ENCODE measurements at regions not wholly inside any gene's neighbourhood (a gene's known extent, or its start where the extent isn't known, plus 50 kb on each side); places are given as distances from the start of the nearest gene placed in this dataset.
"Not testable (repeated sequence)": the region's sequence is repeated elsewhere in the genome, so short reads cannot be mapped to it uniquely, and the experiment has no call there.

- no peaks in the 10 kb centered on the region for H3K36me3 ChIP-seq (ENCODE audit: control insufficient read depth, insufficient read depth, low read length)
- DNase-seq: no peak
- H3K9me3 ChIP-seq (ENCODE audit: control insufficient read depth, low read depth, low read length): no peaks in the 10 kb centered on the region
- no peak overlapping the region for H3K4me3 ChIP-seq (ENCODE audit: low read length)
- H3K4me1 ChIP-seq (ENCODE audit: control insufficient read depth, insufficient read depth, low read length): no peaks in the 10 kb centered on the region
- H3K27ac ChIP-seq (ENCODE audit: low read length): no peak overlapping the region
- H3K27me3 ChIP-seq (ENCODE audit: control insufficient read depth, insufficient read depth, low read length): no peaks in the 10 kb centered on the region
These were observed 97.6 kb upstream of the ANXA1 start for GRCh38 chr9:73054091-73054490.

DNA sequence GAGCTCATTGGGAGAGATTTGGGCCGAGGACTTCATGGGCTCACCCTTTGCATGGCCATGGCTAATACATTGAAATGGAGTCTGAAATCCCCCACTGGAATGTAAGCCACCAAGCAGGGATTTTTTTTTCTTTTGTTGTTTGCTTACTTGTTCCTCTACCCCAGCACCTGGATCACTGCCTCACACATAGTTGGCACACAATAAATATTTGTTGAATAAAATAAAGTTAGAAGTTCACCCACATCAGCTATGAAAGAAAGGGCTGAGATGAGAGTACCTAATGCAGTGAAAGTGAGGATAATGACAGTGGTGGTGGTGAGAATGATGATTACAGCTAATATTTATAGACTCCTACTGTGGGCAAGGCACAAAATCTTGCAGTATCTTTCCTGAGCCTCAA lies 98.1 kb upstream of the ANXA1 start:
- no peak for DNase-seq
- no peak overlapping the region for H3K4me3 ChIP-seq (ENCODE audit: low read length)
- 100% methylated on average over 1 of the region's 1 CpG for WGBS (ENCODE audit: insufficient coverage, low lambda C conversion rate)
- no peak overlapping the region for H3K27ac ChIP-seq (ENCODE audit: low read length)
- no peaks in the 10 kb centered on the region for H3K27me3 ChIP-seq (ENCODE audit: control insufficient read depth, insufficient read depth, low read length)
- no peaks in the 10 kb centered on the region for H3K4me1 ChIP-seq (ENCODE audit: control insufficient read depth, insufficient read depth, low read length)
- no peaks in the 10 kb centered on the region for H3K36me3 ChIP-seq (ENCODE audit: control insufficient read depth, insufficient read depth, low read length)
- H3K9me3 ChIP-seq (ENCODE audit: control insufficient read depth, low read depth, low read length): no peaks in the 10 kb centered on the region

DNA sequence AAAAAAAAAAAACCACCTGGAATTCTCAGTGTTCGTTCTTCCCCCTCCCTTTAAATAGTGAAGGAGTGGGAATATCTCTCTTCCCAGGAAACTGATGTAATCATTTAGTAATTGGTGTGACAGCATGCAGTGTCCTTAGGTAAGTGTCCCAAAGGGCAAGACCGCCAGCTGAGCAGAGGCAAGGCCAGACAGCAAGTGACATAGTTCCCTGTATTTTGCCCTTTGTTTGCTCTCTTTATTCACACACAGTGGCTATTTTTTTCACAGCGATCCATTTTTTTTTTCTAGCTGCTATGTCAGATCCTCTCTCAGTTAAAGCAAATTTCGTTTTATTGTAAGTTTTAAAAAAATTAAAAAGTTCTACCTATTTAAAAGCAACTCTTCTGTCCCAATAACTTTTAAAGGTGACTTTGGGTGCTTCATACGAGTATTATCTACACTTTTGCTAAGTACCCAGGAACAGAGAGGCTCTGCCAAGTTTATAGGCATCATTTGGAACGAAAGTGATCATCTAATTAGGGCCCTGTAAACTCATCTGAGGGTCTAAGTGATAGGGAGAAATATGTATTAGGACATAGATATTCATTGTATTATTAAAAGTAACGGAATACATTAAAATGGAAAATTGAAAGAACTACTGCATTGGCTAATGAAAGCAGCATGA lies 98.2 kb upstream of the ALDH1A1 start:
- Histone ChIP-seq H3K27ac (ENCODE audit: low read length) (no peak overlapping the region), H3K36me3 (ENCODE audit: control insufficient read depth, insufficient read depth, low read length) (no peaks in the 10 kb centered on the region), H3K4me3 (ENCODE audit: low read length) (no peak overlapping the region), H3K4me1 (ENCODE audit: control insufficient read depth, insufficient read depth, low read length) (no peaks in the 10 kb centered on the region), H3K27me3 (ENCODE audit: control insufficient read depth, insufficient read depth, low read length) (no peaks in the 10 kb centered on the region), H3K9me3 (ENCODE audit: control insufficient read depth, low read depth, low read length) (no peaks in the 10 kb centered on the region)
- DNase-seq: peak; percentile 34 to 59
- 70% methylated on average over 4 of the region's 7 CpGs for WGBS (ENCODE audit: insufficient coverage, low lambda C conversion rate)

DNA sequence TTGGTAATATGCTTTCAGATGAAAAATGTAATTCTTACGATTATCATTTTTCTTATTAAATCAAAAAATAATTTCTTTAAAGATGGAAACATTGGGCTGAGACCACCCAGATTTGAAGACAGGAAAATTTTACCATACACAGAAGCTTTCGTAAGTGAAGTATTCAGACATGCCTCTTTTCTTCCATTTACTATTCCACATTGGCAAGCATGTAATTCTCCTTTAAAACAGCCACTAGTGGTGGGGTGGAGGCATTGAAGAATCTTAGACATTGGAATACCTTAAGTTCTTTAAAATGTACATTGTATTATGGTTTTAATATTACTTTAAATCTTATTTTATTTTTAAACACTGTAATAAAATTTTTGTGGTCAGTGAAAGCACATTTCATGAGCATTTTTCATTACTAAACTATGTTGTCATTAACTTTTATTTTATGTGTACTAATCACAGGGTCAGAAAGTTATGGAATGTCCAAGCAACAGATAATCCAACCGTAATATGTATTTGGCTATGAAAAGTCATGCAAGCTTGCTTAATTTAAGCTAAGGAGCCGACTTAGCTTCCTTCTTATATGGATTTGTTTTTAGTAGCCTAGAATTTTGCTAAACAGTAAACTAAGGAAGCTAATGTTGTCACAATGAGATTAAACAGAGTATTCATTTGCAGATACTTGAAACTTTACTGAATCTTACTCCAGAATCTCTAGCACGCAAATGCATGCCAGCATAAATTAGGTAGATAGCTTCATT lies 97.4 kb upstream of the ALDH1A1 start:
- H3K36me3 ChIP-seq (ENCODE audit: control insufficient read depth, insufficient read depth, low read length): no peaks in the 10 kb centered on the region
- H3K27me3 ChIP-seq (ENCODE audit: control insufficient read depth, insufficient read depth, low read length): no peaks in the 10 kb centered on the region
- 77% methylated on average over 4 of the region's 5 CpGs for WGBS (ENCODE audit: insufficient coverage, low lambda C conversion rate)
- H3K4me3 ChIP-seq (ENCODE audit: low read length): no peak overlapping the region
- no peak overlapping the region for H3K27ac ChIP-seq (ENCODE audit: low read length)
- no peaks in the 10 kb centered on the region for H3K4me1 ChIP-seq (ENCODE audit: control insufficient read depth, insufficient read depth, low read length)
- no peak for DNase-seq
- no peaks in the 10 kb centered on the region for H3K9me3 ChIP-seq (ENCODE audit: control insufficient read depth, low read depth, low read length)

GRCh38 chr9:73049280-73049679 lies 96.4 kb upstream of the ALDH1A1 start:
- Histone ChIP-seq H3K27ac (ENCODE audit: low read length) (no peak overlapping the region), H3K27me3 (ENCODE audit: control insufficient read depth, insufficient read depth, low read length) (no peaks in the 10 kb centered on the region), H3K4me1 (ENCODE audit: control insufficient read depth, insufficient read depth, low read length) (no peaks in the 10 kb centered on the region), H3K4me3 (ENCODE audit: low read length) (no peak overlapping the region), H3K9me3 (ENCODE audit: control insufficient read depth, low read depth, low read length) (no peaks in the 10 kb centered on the region), H3K36me3 (ENCODE audit: control insufficient read depth, insufficient read depth, low read length) (no peaks in the 10 kb centered on the region)
- no peak for DNase-seq

- no peak overlapping the region for H3K27ac ChIP-seq (ENCODE audit: low read length)
- 100% methylated on average over 1 of the region's 1 CpG for WGBS (ENCODE audit: insufficient coverage, low lambda C conversion rate)
- no peaks in the 10 kb centered on the region for H3K9me3 ChIP-seq (ENCODE audit: control insufficient read depth, low read depth, low read length)
- H3K36me3 ChIP-seq (ENCODE audit: control insufficient read depth, insufficient read depth, low read length): no peaks in the 10 kb centered on the region
- H3K4me3 ChIP-seq (ENCODE audit: low read length): no peak overlapping the region
- no peaks in the 10 kb centered on the region for H3K4me1 ChIP-seq (ENCODE audit: control insufficient read depth, insufficient read depth, low read length)
- no peaks in the 10 kb centered on the region for H3K27me3 ChIP-seq (ENCODE audit: control insufficient read depth, insufficient read depth, low read length)
- no peak for DNase-seq
These were observed 93.9 kb upstream of the ALDH1A1 start for GRCh38 chr9:73046769-73047168.

DNA sequence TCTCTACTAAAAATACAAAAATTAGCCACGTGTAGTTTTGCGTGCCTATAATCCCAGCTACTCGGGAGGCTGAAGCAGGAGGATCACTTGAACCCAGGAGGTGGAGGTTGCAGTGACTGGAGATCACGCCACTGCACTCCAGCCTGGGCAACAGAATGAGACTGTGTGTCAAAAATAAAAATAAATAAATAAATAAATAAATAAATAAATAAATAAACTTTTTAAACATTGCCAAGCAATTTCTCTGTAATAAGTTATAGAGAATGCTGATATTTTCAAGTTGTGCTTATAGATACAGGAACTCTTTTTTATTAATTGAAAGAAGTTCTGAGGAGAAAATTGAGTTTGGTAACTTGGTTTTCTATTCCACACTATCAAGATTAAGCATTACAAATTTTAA lies 91.9 kb upstream of the ALDH1A1 start:
- H3K27ac ChIP-seq (ENCODE audit: low read length); H3K4me1 ChIP-seq (ENCODE audit: control insufficient read depth, insufficient read depth, low read length); H3K27me3 ChIP-seq (ENCODE audit: control insufficient read depth, insufficient read depth, low read length); H3K9me3 ChIP-seq (ENCODE audit: control insufficient read depth, low read depth, low read length); H3K36me3 ChIP-seq (ENCODE audit: control insufficient read depth, insufficient read depth, low read length); DNase-seq; H3K4me3 ChIP-seq (ENCODE audit: low read length): not testable (repeated sequence)
- WGBS (ENCODE audit: insufficient coverage, low lambda C conversion rate): 83% methylated on average over 1 of the region's 4 CpGs

- no peak for DNase-seq
- H3K27ac ChIP-seq (ENCODE audit: low read length): no peak overlapping the region
- no CpG with 5 or more reads among the region's 1 CpG for WGBS (ENCODE audit: insufficient coverage, low lambda C conversion rate)
- H3K4me1 ChIP-seq (ENCODE audit: control insufficient read depth, insufficient read depth, low read length): no peaks in the 10 kb centered on the region
- no peaks in the 10 kb centered on the region for H3K27me3 ChIP-seq (ENCODE audit: control insufficient read depth, insufficient read depth, low read length)
- H3K9me3 ChIP-seq (ENCODE audit: control insufficient read depth, low read depth, low read length): no peaks in the 10 kb centered on the region
- H3K36me3 ChIP-seq (ENCODE audit: control insufficient read depth, insufficient read depth, low read length): no peaks in the 10 kb centered on the region
- H3K4me3 ChIP-seq (ENCODE audit: low read length): no peak overlapping the region
These were observed 89.3 kb upstream of the ALDH1A1 start for GRCh38 chr9:73042155-73042554.

- H3K4me3 ChIP-seq (ENCODE audit: low read length): no peak overlapping the region
- no peak overlapping the region for H3K27ac ChIP-seq (ENCODE audit: low read length)
- DNase-seq: peak in 1 of 2 donors; percentile 27
These were observed 86.7 kb upstream of the ALDH1A1 start for GRCh38 chr9:73039271-73040263.

DNA sequence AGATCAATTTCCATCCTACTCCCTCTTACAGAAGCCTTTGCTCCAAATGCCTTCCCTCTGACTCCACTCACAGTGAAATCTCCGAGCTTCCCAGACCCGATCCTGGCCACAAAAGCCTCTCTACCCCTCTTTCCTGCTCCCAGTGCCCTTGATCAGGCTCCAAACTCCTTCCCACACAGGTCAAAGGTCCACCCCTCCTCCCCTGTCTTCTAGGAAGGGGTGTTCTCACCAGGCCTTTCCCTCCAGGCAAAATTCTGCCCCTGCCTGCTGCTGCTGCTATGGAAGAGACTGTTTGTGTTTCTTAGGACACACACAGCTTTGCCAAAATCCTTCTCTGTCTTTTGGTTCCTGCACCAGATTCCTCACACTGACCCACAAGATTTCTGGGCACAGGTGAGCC lies 85.8 kb upstream of the ALDH1A1 start:
- Histone ChIP-seq H3K36me3 (ENCODE audit: control insufficient read depth, insufficient read depth, low read length) (no peaks in the 10 kb centered on the region), H3K4me3 (ENCODE audit: low read length) (no peak overlapping the region), H3K4me1 (ENCODE audit: control insufficient read depth, insufficient read depth, low read length) (no peaks in the 10 kb centered on the region), H3K27me3 (ENCODE audit: control insufficient read depth, insufficient read depth, low read length) (no peaks in the 10 kb centered on the region), H3K27ac (ENCODE audit: low read length) (peak overlapping the region; percentile 1), H3K9me3 (ENCODE audit: control insufficient read depth, low read depth, low read length) (no peaks in the 10 kb centered on the region)
- no CpG with 5 or more reads among the region's 2 CpGs for whole genome bisulfite sequencing (ENCODE audit: insufficient coverage, low lambda C conversion rate)
- DNase-seq: no peak

More at GRCh38 chr9:73039271-73040263, 86.7 kb upstream of the ALDH1A1 start:
- 94% methylated on average over 2 of the region's 3 CpGs for WGBS (ENCODE audit: insufficient coverage, low lambda C conversion rate)
- no peaks in the 10 kb centered on the region for H3K27me3 ChIP-seq (ENCODE audit: control insufficient read depth, insufficient read depth, low read length)
- no peaks in the 10 kb centered on the region for H3K9me3 ChIP-seq (ENCODE audit: control insufficient read depth, low read depth, low read length)
- H3K4me1 ChIP-seq (ENCODE audit: control insufficient read depth, insufficient read depth, low read length): no peaks in the 10 kb centered on the region
- no peaks in the 10 kb centered on the region for H3K36me3 ChIP-seq (ENCODE audit: control insufficient read depth, insufficient read depth, low read length)
